GM13976 (cell line): ENCODE measurements at regions not wholly inside any gene's neighbourhood (a gene's known extent, or its start where the extent isn't known, plus 50 kb on each side); places are given as distances from the start of the nearest gene placed in this dataset.
A peak's percentile ranks its signal among the peaks of the same experiment; 100 is the strongest.

Experiments used
- DNase-seq: peaks from one replicate; pipeline ENCODE4 v3.0.0; 2012; ENCODE audit warnings: low spot score
- in situ Hi-C: fragments of 300-500 bp; cut with MboI; formaldehyde crosslinking; loops from one replicate; pipeline ENCODE4 v1.12.0; 2022; ENCODE audit warnings: low sequenced_read_pairs, mixed read lengths, inconsistent platforms; ENCODE audit not compliant: unreplicated experiment
- TF ChIP-seq, protein P1 (sequence below): IDR thresholded peaks from 2 replicates; pipeline ENCODE4 v1.5.1; 2012; ENCODE audit warnings: borderline replicate concordance, mild to moderate bottlenecking; ENCODE audit not compliant: insufficient read depth; ENCODE audit errors: extremely low read depth, missing control alignments, control extremely low read depth

DNA sequence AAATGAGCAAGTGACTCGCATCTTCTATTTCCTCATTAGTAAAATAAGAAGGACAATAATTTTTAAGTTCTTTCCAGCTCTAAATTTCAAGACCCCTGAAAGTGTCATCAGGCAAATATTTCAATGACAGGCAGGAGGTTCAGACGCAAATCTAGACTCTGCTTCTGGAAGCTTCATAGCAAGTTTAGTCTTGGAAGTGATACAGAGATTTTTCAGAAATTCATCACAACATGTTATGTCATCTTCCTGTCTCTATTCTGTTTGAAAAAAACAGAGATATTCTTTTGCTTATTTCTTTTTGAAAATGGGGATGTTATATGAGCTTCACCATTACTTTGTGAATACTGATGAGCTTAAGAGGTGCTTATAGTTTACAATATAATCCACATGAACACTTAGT is 74.0 kb downstream of the C3orf85 start:
- TF ChIP-seq, protein P1, sequence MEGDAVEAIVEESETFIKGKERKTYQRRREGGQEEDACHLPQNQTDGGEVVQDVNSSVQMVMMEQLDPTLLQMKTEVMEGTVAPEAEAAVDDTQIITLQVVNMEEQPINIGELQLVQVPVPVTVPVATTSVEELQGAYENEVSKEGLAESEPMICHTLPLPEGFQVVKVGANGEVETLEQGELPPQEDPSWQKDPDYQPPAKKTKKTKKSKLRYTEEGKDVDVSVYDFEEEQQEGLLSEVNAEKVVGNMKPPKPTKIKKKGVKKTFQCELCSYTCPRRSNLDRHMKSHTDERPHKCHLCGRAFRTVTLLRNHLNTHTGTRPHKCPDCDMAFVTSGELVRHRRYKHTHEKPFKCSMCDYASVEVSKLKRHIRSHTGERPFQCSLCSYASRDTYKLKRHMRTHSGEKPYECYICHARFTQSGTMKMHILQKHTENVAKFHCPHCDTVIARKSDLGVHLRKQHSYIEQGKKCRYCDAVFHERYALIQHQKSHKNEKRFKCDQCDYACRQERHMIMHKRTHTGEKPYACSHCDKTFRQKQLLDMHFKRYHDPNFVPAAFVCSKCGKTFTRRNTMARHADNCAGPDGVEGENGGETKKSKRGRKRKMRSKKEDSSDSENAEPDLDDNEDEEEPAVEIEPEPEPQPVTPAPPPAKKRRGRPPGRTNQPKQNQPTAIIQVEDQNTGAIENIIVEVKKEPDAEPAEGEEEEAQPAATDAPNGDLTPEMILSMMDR, result no peak
- in situ Hi-C loops, result no loop called here
- DNase-seq, result no peak

DNA sequence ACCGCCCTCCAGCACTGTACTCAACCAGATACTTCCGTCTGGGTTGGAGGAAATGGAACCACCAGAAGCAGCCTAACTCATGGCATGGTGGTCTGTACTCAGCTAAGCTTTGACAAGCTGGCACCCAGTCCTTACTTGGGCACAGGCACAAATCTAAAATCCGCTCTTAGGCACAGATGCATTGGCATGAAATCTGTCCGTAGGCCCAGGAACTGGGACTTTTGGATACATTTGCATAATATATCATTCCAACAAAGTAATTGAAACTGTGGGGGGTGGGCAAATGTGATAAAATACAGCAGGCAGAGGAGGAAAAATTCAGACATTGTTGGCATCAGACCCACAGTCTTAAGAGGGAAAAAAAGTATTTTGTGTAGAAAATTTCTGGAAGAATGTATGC is 75.4 kb downstream of the C3orf85 start:
- no peak for DNase-seq
- TF ChIP-seq, protein P1, result no peak
- in situ Hi-C loops, result no loop called here

DNA sequence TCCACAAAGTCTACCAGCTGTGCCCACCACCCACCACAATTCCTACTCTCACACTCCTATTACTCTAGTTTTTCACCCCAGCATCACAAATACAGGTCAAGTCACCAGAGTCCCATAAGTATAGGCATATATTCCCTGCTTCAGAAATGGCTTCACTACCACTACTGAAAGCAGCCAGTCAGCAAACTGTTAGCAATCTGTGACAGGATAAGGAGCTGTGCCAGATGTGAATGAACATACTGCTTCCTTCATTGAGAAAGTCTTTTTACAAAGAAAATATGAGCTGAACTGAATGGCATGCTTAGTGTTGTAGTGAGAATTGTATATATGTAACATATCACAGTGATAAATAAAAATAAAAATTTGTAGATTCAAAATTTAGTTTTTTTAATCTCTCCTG is 76.8 kb downstream of the C3orf85 start:
- TF ChIP-seq, protein P1, result no peak
- in situ Hi-C loops, result no loop called here

DNA sequence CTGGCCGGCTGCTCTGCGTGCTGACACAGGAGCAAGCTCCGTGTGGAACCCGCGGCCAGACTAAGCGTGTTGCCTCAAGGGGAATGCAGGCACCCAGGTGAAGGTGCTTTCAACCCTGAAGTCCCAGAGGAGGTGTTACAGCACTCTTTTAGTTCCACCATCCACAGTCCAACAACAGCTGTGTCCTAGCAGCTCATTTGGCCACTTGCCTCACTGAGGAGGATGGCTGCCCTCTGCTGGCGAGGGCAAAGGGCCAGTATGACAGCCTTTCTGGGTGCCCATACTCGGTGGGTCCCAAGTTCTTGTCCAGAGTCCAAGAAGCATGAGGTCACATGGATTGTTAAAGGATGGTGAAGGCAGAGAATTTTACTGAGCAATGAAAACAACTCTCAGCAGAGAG is 87.8 kb downstream of the C3orf85 start:
- in situ Hi-C loops, result no loop called here
- no peak for DNase-seq
- TF ChIP-seq, protein P1, result peak; percentile 35

More for the DNA sequence above, 76.8 kb downstream of the C3orf85 start:
- DNase-seq, result no peak

DNA sequence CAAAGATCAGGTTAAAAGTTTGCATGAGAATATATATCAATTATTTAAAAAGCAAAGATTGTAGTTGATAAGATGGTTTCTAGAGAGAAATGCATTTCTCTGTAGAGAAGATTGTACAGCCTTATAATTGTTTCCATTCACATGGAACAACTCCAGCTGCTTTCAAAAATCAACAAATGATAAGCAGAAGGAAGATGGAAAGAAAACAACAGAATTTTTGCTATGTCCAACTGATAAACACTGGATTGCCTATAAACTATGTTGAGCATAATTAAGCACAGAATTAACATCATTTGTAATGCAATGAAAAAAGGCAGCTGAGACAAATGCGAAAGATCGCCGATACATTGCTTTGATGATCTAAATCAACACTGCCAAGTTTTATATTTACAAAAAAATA is 89.0 kb downstream of the C3orf85 start:
- in situ Hi-C loops, result no loop called here
- no peak for DNase-seq
- TF ChIP-seq, protein P1, result no peak

DNA sequence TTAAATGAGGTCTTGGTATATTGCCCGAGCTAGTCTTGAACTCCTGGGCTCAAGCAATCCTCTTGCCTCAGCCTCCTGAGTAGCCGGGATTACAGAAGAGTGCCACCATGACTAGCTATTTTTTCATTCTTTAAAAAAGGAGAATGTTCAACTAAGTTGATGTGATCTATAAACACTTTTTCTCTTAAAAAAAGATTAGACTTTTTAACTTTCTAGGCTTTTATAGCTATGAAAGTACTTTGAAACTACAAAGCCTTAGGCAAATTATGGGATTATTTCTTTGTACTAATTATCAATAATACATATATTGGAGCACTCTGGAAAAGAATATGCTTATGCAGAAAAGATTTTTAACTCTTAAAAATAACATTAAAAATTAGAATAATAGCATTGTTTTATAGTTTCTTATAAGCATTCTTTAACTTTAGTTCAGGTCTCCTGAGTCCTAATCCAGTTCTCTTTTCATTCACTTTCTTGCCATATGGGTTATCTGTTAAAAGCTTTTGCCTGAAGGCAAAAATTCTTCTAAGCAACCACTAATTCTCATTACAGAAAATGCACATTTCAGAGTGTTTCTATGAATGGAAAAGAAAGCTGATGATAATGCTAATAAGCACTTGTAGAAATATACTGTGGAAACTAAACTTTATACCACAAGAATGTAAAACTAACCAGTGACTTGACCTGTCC is 87.8 kb downstream of the DPPA2 start:
- in situ Hi-C loops, result no loop called here
- no peak for DNase-seq
- TF ChIP-seq, protein P1, result no peak
